Thyroid gland (tissue), 4 donors: ENCODE measurements at regions not wholly inside any gene's neighbourhood (a gene's known extent, or its start where the extent isn't known, plus 50 kb on each side); places are given as distances from the start of the nearest gene placed in this dataset.

ENCODE experiments used
- DNase-seq, 2 donors: peaks; one replicate each; pipeline ENCODE4 v3.0.0-alpha.2; 2019
- H3K27ac ChIP-seq, 3 donors: fragments of 200-600 bp; sonication (generic); 1 replicate in 2 of 3; 2 replicates in 1 of 3; pipeline ENCODE4 v1.5.1; 2016 to 2019; ENCODE audit warnings: mild to moderate bottlenecking in 1 of 3, moderate library complexity in 1 of 3
- H3K27me3 ChIP-seq: fragments of 200-600 bp; sonication (generic); one replicate; pipeline ENCODE4 v1.5.1; 2019
- H3K36me3 ChIP-seq, 2 donors: fragments of 200-600 bp; sonication (generic); one replicate each; pipeline ENCODE4 v1.5.1; 2016 to 2019
- H3K4me1 ChIP-seq, 2 donors: fragments of 200-600 bp; sonication (generic); one replicate each; pipeline ENCODE4 v1.5.1; 2017 to 2019
- H3K4me3 ChIP-seq, 3 donors: fragments of 200-600 bp; sonication (generic); replicated peaks in 1 of 3; 1 replicate in 2 of 3; 2 replicates in 1 of 3; pipeline ENCODE4 v1.5.1; 2016; ENCODE audit warnings: mild to moderate bottlenecking in 1 of 3
- H3K9me3 ChIP-seq: fragments of 200-600 bp; sonication (generic); one replicate; pipeline ENCODE4 v1.5.1; 2017
- CTCF ChIP-seq, 6 experiments: fragments of 200-600 bp in 3 of 6; fragments of 450-650 bp in 3 of 6; sonication (generic) in 3 of 6; IDR thresholded peaks; one replicate each; pipeline ENCODE4 v1.5.1; 2016 to 2019; ENCODE audit warnings: antibody characterized with exemption in 6 of 6, mild to moderate bottlenecking in 2 of 6, inconsistent platforms in 1 of 6, moderate library complexity in 1 of 6
- POLR2A ChIP-seq, 2 donors: fragments of 450-650 bp; IDR thresholded peaks; one replicate each; pipeline ENCODE4 v1.6.1; 2017; ENCODE audit warnings: antibody characterized with exemption in 2 of 2, mild to moderate bottlenecking in 2 of 2, moderate library complexity in 1 of 2
- WGBS, 2 donors: methylation state at CpG; one replicate each; pipeline ENCODE4 v1.1.5; 2017; 5-methylcytosine and 5-hydroxymethylcytosine counted together
- intact Hi-C: fragments of 100-400 bp; cut with DNase I; formaldehyde crosslinking; loops from one replicate; pipeline ENCODE4 v1.15.1; 2023

GRCh38 chr12:104863296-104863948 is 94.7 kb downstream of the SLC41A2 start:
- no peak for DNase-seq
- WGBS, 2 donors, result 81 to 88% methylated on average over 5 of the region's 5 CpGs
- peaks cover 0 to 3% of the 10 kb centered on the region in 2 donors for H3K4me1 ChIP-seq

GRCh38 chr12:104858611-104859543 is 99.2 kb downstream of the SLC41A2 start:
- H3K27me3 ChIP-seq, result no peaks in the 10 kb centered on the region
- no peak overlapping the region for H3K4me3 ChIP-seq
- no peaks in the 10 kb centered on the region for H3K9me3 ChIP-seq
- no peak overlapping the region for H3K27ac ChIP-seq
- TF ChIP-seq POLR2A (IDR thresholded peaks at IDR 0.05), result no peak
- TF ChIP-seq CTCF (IDR thresholded peaks at IDR 0.05), result no peak
- intact Hi-C loops, result no loop called here
- no peaks in the 10 kb centered on the region for H3K4me1 ChIP-seq
- WGBS, 2 donors, result 86 to 97% methylated on average over 4 of the region's 4 CpGs
- DNase-seq, result no peak
- no peaks in the 10 kb centered on the region for H3K36me3 ChIP-seq

More at GRCh38 chr12:104863296-104863948, 94.7 kb downstream of the SLC41A2 start:
- Histone ChIP-seq H3K36me3 (no peaks in the 10 kb centered on the region), H3K27me3 (no peaks in the 10 kb centered on the region), H3K4me3 (no peak overlapping the region), H3K27ac (no peak overlapping the region), H3K9me3 (no peaks in the 10 kb centered on the region)
- TF ChIP-seq POLR2A (IDR thresholded peaks at IDR 0.05) (no peak), CTCF (IDR thresholded peaks at IDR 0.05) (no peak)
- intact Hi-C loops, result no loop called here

- Histone ChIP-seq H3K4me1 (no peaks in the 10 kb centered on the region), H3K36me3 (no peaks in the 10 kb centered on the region), H3K27ac (no peak overlapping the region), H3K27me3 (no peaks in the 10 kb centered on the region), H3K4me3 (no peak overlapping the region), H3K9me3 (no peaks in the 10 kb centered on the region)
- TF ChIP-seq POLR2A (IDR thresholded peaks at IDR 0.05) (no peak), CTCF (IDR thresholded peaks at IDR 0.05) (no peak)
- WGBS, 2 donors, result 82 to 85% methylated on average over 3 of the region's 3 CpGs
- intact Hi-C loops, result no loop called here
- no peak for DNase-seq
Observed at GRCh38 chr12:104856531-104856930, 101.6 kb downstream of the SLC41A2 start.

- WGBS, 2 donors, result 67 to 72% methylated on average over 6 of the region's 6 CpGs
- no peak overlapping the region for H3K4me3 ChIP-seq
- H3K4me1 ChIP-seq, result no peaks in the 10 kb centered on the region
- H3K36me3 ChIP-seq, result no peaks in the 10 kb centered on the region
- TF ChIP-seq CTCF (IDR thresholded peaks at IDR 0.05), result no peak
- H3K27me3 ChIP-seq, result no peaks in the 10 kb centered on the region
- intact Hi-C loops, result no loop called here
- no peak for DNase-seq
- no peaks in the 10 kb centered on the region for H3K9me3 ChIP-seq
- no peak overlapping the region for H3K27ac ChIP-seq
Observed at GRCh38 chr12:104855599-104855998, 102.5 kb downstream of the SLC41A2 start.

GRCh38 chr12:104852896-104853295 is 105.2 kb downstream of the SLC41A2 start:
- no peaks in the 10 kb centered on the region for H3K27me3 ChIP-seq
- no peaks in the 10 kb centered on the region for H3K36me3 ChIP-seq
- no peaks in the 10 kb centered on the region for H3K9me3 ChIP-seq
- TF ChIP-seq CTCF (IDR thresholded peaks at IDR 0.05) (no peak), POLR2A (IDR thresholded peaks at IDR 0.05) (no peak)
- no peak for DNase-seq
- H3K4me1 ChIP-seq, result no peaks in the 10 kb centered on the region
- intact Hi-C loops, result no loop called here
- H3K4me3 ChIP-seq, result no peak overlapping the region
- H3K27ac ChIP-seq, result no peak overlapping the region
- 89 to 94% methylated on average over 2 of the region's 2 CpGs for WGBS, 2 donors
